Astrocyte (in vitro differentiated cells and primary cell): ENCODE measurements at regions not wholly inside any gene's neighbourhood (a gene's known extent, or its start where the extent isn't known, plus 50 kb on each side); places are given as distances from the start of the nearest gene placed in this dataset.

Experiments
- DNase-seq: peaks from one replicate; pipeline ENCODE4 v3.0.0-alpha.2; 2010; ENCODE audit warnings: low read depth
- FAIRE-seq: peaks from 2 replicates; lab custom pipeline; 2011; peaks lifted over from hg19 to GRCh38; lab: Jason Lieb, UNC
- H2AFZ ChIP-seq: 2 replicates; pipeline ENCODE4 v1.6.0; 2012; ENCODE audit warnings: low read depth, low read length, inconsistent platforms
- H3K27ac ChIP-seq: 2 replicates; pipeline ENCODE4 v1.5.1; 2011; ENCODE audit warnings: low read depth, low read length, inconsistent platforms
- H3K27me3 ChIP-seq: 2 replicates; pipeline ENCODE4 v1.6.0; 2011; ENCODE audit warnings: low read length, inconsistent platforms; ENCODE audit not compliant: insufficient read depth
- H3K36me3 ChIP-seq: 2 replicates; pipeline ENCODE4 v1.5.1; 2011; ENCODE audit warnings: low read length, inconsistent platforms; ENCODE audit not compliant: insufficient read depth
- H3K4me1 ChIP-seq: 2 replicates; pipeline ENCODE4 v1.5.1; 2011; ENCODE audit warnings: low read length, inconsistent platforms; ENCODE audit not compliant: insufficient read depth
- H3K4me2 ChIP-seq: 2 replicates; pipeline ENCODE4 v1.6.0; 2012; ENCODE audit warnings: low read length, inconsistent platforms
- H3K4me3 ChIP-seq: 2 replicates; pipeline ENCODE4 v1.5.1; 2011; ENCODE audit warnings: low read depth, mild to moderate bottlenecking, low read length, inconsistent platforms; ENCODE audit not compliant: insufficient read depth
- H3K79me2 ChIP-seq: 2 replicates; pipeline ENCODE4 v1.6.0; 2012; ENCODE audit warnings: mild to moderate bottlenecking, low read length, inconsistent platforms; ENCODE audit not compliant: insufficient read depth
- H3K9ac ChIP-seq: 2 replicates; pipeline ENCODE4 v1.6.0; 2012; ENCODE audit warnings: mild to moderate bottlenecking, low read length, inconsistent platforms
- H3K9me3 ChIP-seq: 2 replicates; pipeline ENCODE4 v1.5.1; 2012; ENCODE audit warnings: low read depth, mild to moderate bottlenecking, low read length, inconsistent platforms; ENCODE audit not compliant: insufficient read depth
- H4K20me1 ChIP-seq: 2 replicates; pipeline ENCODE4 v1.6.0; 2012; ENCODE audit warnings: low read length, inconsistent platforms; ENCODE audit not compliant: insufficient read depth
- H3K27ac Mint-ChIP-seq: one replicate; pipeline ENCODE4 v1.8.0; 2021; ENCODE audit warnings: mild to moderate bottlenecking, mixed read lengths; ENCODE audit not compliant: unreplicated experiment
- H3K27me3 Mint-ChIP-seq: one replicate; pipeline ENCODE4 v1.8.0; 2021; ENCODE audit warnings: low read depth, mixed read lengths; ENCODE audit not compliant: unreplicated experiment
- H3K36me3 Mint-ChIP-seq: one replicate; pipeline ENCODE4 v1.8.0; 2021; ENCODE audit warnings: low read depth, mixed read lengths; ENCODE audit not compliant: unreplicated experiment
- H3K4me1 Mint-ChIP-seq: one replicate; pipeline ENCODE4 v1.8.0; 2021; ENCODE audit warnings: low read depth, mixed read lengths; ENCODE audit not compliant: unreplicated experiment
- H3K4me3 Mint-ChIP-seq: one replicate; pipeline ENCODE4 v1.8.0; 2021; ENCODE audit warnings: mild to moderate bottlenecking, moderate library complexity, mixed read lengths; ENCODE audit not compliant: unreplicated experiment
- H3K9me3 Mint-ChIP-seq: one replicate; pipeline ENCODE4 v1.8.0; 2021; ENCODE audit warnings: mild to moderate bottlenecking, mixed read lengths; ENCODE audit not compliant: unreplicated experiment
- EZH2 ChIP-seq: IDR thresholded peaks from 2 replicates; pipeline ENCODE4 v1.6.1; 2012; ENCODE audit warnings: mild to moderate bottlenecking, low read length, inconsistent platforms; ENCODE audit not compliant: insufficient read depth
- TF ChIP-seq, protein P1 (sequence below): IDR thresholded peaks from 2 replicates; pipeline ENCODE4 v1.5.1; 2011; ENCODE audit warnings: low read depth, mild to moderate bottlenecking, inconsistent platforms, low read length, moderate library complexity; ENCODE audit not compliant: insufficient read depth

DNA sequence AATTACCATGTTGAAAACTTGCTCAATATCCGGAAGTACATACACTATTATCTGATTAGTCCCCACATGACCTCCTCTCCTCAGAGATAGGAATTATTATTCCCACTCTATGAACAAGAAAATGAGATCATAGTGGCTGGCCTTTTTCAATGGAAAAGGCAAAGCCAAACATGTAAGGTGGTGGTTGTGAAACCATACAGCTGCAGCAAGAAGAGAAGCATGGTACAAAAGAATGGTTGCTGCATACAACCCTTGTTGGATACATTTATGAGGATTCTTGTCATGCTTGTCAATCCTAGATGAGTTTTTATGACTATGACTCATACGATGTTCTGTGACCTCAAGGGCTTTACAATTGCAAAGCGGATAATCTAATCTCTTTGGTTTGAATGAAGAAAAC is 514.7 kb downstream of the PLPP3 start:
- FAIRE-seq (no peak), DNase-seq (no peak)
- no peak overlapping the region for H3K4me2 ChIP-seq
- TF ChIP-seq, protein P1, sequence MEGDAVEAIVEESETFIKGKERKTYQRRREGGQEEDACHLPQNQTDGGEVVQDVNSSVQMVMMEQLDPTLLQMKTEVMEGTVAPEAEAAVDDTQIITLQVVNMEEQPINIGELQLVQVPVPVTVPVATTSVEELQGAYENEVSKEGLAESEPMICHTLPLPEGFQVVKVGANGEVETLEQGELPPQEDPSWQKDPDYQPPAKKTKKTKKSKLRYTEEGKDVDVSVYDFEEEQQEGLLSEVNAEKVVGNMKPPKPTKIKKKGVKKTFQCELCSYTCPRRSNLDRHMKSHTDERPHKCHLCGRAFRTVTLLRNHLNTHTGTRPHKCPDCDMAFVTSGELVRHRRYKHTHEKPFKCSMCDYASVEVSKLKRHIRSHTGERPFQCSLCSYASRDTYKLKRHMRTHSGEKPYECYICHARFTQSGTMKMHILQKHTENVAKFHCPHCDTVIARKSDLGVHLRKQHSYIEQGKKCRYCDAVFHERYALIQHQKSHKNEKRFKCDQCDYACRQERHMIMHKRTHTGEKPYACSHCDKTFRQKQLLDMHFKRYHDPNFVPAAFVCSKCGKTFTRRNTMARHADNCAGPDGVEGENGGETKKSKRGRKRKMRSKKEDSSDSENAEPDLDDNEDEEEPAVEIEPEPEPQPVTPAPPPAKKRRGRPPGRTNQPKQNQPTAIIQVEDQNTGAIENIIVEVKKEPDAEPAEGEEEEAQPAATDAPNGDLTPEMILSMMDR = no peak
- no peak for TF ChIP-seq EZH2
- Mint-ChIP-seq H3K27me3 (peaks cover 6% of the 10 kb centered on the region), H3K9me3 (peaks cover 6% of the 10 kb centered on the region), H3K36me3 (no peaks in the 10 kb centered on the region), H3K4me3 (no peak overlapping the region), H3K4me1 (peaks cover 23% of the 10 kb centered on the region), H3K27ac (no peak overlapping the region)
- H3K4me1 ChIP-seq = no peaks in the 10 kb centered on the region
- H3K9me3 ChIP-seq = no peaks in the 10 kb centered on the region
- no peak overlapping the region for H2AFZ ChIP-seq
- no peaks in the 10 kb centered on the region for H4K20me1 ChIP-seq
- no peaks in the 10 kb centered on the region for H3K79me2 ChIP-seq
- H3K4me3 ChIP-seq = no peak overlapping the region
- no peaks in the 10 kb centered on the region for H3K27me3 ChIP-seq
- H3K27ac ChIP-seq = no peak overlapping the region
- H3K36me3 ChIP-seq = no peaks in the 10 kb centered on the region
- no peak overlapping the region for H3K9ac ChIP-seq

GRCh38 chr1:56063461-56063860 is 515.9 kb downstream of the PLPP3 start:
- H3K27ac ChIP-seq = no peak overlapping the region
- no peaks in the 10 kb centered on the region for H4K20me1 ChIP-seq
- FAIRE-seq (no peak), DNase-seq (no peak)
- H3K9ac ChIP-seq = no peak overlapping the region
- H3K9me3 ChIP-seq = no peaks in the 10 kb centered on the region
- peaks cover 3% of the 10 kb centered on the region for H3K9me3 Mint-ChIP-seq
- no peak overlapping the region for H3K4me3 Mint-ChIP-seq
- H3K36me3 Mint-ChIP-seq = no peaks in the 10 kb centered on the region
- H3K4me1 ChIP-seq = no peaks in the 10 kb centered on the region
- H3K27me3 Mint-ChIP-seq = peaks cover 9% of the 10 kb centered on the region
- H3K36me3 ChIP-seq = no peaks in the 10 kb centered on the region
- H2AFZ ChIP-seq = no peak overlapping the region
- no peak overlapping the region for H3K4me3 ChIP-seq
- H3K27ac Mint-ChIP-seq = no peak overlapping the region
- H3K27me3 ChIP-seq = no peaks in the 10 kb centered on the region
- TF ChIP-seq, protein P1 = no peak
- TF ChIP-seq EZH2 = no peak
- peaks cover 20% of the 10 kb centered on the region for H3K4me1 Mint-ChIP-seq
- no peak overlapping the region for H3K4me2 ChIP-seq
- no peaks in the 10 kb centered on the region for H3K79me2 ChIP-seq

DNA sequence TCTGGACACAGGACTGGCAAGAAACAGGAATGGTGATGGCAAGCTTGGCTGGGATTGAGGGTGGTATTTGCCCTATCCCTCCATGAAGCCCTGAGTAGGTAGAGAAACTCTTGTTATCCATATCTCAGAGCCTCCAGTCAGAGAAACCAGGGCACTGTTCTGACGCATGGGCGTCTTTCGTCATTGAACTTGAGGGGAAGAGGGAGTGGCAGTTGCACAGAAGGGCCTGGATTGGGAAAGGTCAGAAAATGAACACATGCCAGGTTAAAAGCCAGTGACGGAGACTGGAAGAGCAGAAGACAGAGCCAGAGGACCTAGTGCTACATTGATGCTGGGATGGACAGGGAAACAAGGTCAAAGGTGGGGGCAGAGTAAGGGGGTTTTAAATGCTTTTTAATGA is 516.7 kb downstream of the PLPP3 start:
- Histone ChIP-seq H3K4me3 (no peak overlapping the region), H2AFZ (no peak overlapping the region), H3K9ac (no peak overlapping the region), H3K36me3 (no peaks in the 10 kb centered on the region), H3K9me3 (no peaks in the 10 kb centered on the region), H3K4me2 (no peak overlapping the region), H3K27me3 (no peaks in the 10 kb centered on the region), H4K20me1 (no peaks in the 10 kb centered on the region), H3K4me1 (no peaks in the 10 kb centered on the region), H3K79me2 (no peaks in the 10 kb centered on the region), H3K27ac (no peak overlapping the region)
- Mint-ChIP-seq H3K27ac (no peak overlapping the region), H3K27me3 (peaks cover 10% of the 10 kb centered on the region), H3K36me3 (no peaks in the 10 kb centered on the region), H3K4me3 (no peak overlapping the region), H3K9me3 (peaks cover 3% of the 10 kb centered on the region), H3K4me1 (peaks cover 20% of the 10 kb centered on the region)
- TF ChIP-seq EZH2 = no peak
- TF ChIP-seq, protein P1 = no peak
- FAIRE-seq (no peak), DNase-seq (no peak)
